GM21529 (cell line): ENCODE measurements at regions not wholly inside any gene's neighbourhood (a gene's known extent, or its start where the extent isn't known, plus 50 kb on each side); places are given as distances from the start of the nearest gene placed in this dataset.
"Not testable (repeated sequence)": the region's sequence is repeated elsewhere in the genome, so short reads cannot be mapped to it uniquely, and the experiment has no call there.

Source experiments
- ATAC-seq: cut with Tn5 transposase; IDR thresholded peaks from one replicate; pipeline ENCODE4 v1.9.1; 2021; ENCODE audit not compliant: unreplicated experiment

DNA sequence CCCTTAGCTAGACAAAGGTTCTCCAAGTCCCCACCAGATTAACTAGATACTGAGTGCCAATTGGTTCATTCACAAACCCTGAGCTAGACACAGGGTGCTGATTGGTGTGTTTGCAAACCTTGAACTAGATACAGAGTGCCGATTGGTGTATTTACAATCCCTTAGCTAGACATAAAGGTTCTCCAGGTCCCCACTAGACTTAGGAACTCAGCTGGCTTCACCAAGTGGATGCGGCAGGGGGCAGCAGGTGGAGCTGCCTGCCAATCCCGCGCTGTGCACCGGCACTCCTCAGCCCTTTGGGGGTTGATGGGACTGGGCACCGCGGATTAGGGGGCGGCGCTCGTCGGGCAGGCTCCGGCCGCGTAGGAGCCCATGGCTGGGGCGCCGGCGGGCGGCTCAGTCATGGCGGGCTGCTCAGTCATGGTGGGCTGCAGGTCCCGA, 157.6 kb downstream of the KLRB1 start:
- ATAC-seq = not testable (repeated sequence)

DNA sequence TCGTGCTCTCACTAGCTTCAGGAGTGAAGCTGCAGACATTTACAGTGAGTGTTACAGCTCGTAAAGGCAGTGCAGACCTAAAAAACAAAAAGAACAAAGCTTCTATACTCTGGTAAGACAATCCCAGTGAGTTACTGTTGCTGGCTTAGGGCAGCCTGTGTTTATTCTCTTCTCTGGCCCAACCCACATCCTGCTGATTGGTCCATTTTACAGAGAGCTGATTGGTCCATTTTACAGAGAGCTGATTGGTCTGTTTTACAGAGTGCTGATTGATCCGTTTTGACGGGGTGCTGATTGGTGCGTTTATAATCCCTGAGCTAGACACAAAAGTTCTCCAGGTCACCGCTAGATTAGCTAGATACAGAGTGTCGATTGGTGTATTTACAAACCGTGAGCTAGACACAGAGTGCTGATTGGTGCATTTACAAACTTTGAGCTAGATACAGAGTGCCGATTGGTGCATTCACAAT, 158.0 kb downstream of the KLRB1 start:
- ATAC-seq = not testable (repeated sequence)

DNA sequence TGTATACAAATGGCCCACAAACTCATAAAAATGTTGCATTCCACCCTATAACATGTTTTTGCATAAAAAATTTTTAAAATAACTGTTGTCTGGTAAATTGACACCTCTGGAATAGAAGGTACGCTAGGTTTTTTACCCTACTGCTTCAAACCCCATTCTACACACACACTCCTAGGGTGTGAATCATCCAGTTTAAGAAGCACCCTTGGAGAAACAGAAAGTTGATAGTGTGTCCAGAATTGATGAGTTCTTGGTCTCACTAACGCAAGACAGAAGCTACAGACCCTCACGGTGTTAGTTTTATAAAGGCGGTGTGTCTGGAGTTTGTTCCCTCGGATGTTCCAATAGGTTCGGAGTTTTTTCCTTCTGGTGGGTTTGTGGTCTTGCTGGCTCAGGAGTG, 158.5 kb downstream of the KLRB1 start:
- no peak for ATAC-seq

DNA sequence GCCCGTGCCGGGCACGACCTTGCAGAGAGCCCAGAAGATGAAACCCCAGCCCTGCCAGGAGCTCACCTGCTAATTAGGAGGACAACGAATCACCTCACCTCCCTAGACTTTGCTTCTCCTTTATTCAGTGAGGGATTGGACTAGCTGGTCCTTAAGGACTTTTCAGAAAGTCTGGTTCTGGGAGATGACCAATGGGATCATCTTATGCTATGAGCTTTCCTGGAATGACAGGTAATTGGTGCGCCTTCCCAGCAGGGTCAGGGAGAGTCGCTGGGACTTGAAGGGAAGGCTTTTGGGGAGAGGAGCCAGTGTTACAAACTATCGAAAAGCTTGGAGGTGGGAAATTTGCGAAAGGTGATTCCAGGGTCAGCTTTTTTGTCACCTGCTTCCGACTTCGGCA, 159.1 kb downstream of the KLRB1 start:
- not testable (repeated sequence) for ATAC-seq

DNA sequence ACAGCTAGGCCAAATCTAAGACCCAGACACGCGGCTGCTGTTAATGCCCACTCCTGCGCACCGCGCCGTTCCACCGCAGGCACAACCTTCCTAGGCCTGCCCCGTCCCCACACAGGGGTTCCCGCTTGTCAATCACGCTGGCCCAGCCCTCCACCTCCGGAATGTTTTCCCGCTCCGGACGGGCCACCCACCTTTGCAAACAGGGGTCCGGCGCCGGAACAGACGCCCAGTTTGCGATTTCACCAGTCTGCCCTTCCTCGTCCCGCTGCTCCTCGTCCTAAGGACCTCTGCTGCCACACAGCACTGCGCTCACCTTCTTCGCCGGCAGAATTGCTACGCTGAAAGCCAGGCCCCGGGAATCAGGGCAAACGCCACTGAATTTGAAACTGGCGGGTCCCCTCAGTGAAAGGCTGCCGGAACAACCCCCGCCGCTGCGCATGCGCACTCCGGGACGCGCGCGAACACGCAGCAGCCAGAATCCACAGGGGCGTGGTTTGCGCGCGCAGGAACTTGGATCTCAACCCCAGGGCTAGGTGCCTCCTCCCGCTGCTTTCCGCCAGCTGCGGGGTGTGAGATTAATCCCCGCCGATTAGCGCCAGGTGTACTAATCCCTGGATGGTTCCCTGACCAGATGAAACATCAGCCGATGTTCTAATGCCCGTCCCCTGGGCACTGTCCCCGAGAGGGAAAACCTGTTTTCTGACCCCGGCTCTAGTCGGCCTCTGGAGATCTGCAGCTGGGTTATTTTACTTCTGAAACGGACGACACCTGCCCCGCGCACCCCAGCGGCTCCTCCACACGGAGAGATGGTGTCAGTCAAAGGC, 159.7 kb downstream of the KLRB1 start:
- peak; percentile 60 for ATAC-seq

DNA sequence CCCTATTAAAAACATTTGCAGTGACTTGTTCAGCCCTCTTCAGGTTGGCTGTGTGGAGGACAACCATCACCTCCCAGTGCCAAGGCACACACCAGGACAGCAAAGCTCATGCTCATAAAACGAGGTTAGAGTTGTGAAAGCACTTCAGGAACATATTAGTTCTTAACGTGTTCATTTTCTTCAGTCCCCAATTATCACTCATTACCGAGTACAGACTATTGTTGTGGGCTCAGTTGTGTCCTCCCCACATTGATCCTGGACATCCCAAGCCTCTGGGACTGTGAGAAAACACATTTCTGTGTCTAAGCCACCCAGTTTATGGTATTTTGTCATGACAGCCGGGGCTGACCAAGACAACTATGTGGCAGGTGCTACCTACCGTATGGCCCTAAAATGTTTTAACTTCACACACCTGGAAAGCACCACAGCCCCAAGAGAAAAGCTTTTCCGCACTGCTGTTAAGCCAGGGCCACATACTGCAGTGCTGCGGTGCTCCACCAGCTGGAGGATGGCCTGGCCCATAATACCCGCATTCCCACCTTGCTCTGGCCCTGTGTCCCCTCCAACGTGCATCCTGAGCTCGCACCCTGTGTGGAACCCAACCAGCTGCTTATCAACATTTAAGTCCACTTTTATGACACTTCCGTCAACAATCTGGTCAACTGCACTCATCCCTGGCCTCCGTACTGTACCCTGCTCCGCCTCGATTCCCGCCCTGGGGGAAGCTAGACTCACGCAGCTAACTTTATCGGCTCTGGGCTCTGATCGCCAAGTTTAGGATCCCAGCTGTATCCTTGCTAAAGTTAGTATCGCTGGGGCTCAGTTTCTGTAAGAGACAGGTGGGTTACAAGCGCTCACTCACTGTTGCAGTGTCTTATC, 160.6 kb downstream of the KLRB1 start:
- peak; percentile 14 for ATAC-seq

DNA sequence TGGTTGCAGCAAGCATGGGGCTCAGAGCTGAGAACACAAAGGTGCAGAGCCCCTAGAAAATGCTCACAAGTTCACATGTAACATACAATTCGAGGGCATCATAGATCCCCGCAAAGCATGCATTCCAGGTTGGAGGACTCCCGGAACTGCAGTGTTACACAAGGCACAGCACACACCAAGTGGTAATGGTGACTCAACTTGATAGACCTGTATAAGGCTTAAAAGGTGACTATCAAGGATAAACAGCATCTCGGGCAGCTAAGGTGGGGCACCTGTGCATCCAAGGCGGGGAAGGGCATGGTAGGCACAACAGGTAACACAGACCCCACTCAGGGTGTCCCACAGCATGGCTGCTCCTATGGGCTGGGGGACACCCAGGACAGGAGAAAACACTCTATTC, 167.3 kb downstream of the KLRB1 start:
- not testable (repeated sequence) for ATAC-seq

DNA sequence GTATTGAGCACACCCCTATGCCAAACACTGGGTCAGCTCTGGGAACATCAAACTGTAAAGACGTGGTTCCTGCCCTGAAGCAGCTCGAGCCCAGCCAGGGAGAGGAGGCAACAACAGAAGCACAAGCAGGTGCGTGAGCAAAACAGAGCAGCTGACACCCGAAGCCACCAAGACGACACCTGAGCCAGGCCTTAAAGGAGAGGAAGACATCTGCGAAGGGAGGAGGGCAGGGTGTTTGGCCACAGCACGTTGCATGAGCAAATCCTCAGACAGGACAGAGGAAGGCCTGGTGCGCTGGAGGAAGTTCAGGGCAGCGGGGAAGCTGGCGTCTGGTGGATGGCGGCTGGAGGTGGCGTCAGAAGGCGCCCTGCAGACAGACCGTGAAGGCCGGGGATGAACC, 172.0 kb downstream of the KLRB1 start:
- ATAC-seq = not testable (repeated sequence)

DNA sequence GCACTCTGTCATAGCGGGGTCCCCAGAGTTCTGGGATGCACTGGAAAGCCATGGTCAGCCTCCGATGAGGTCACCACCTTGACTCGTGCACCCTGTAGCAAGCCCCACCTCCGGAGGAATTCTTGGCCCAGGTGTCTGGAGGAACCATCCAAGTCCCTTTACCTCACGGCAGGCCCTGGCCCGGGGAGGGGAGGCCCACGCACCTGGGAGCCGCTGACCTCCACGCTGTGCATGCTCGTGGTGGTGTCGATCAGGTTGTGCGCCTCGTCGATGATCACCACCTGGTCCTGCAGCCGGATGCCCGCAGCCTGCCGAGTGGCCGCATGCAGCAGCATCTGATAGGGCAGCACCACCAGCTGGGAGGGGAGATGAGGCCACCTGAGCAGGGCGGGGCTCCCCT, 177.3 kb downstream of the KLRB1 start:
- ATAC-seq = not testable (repeated sequence)

DNA sequence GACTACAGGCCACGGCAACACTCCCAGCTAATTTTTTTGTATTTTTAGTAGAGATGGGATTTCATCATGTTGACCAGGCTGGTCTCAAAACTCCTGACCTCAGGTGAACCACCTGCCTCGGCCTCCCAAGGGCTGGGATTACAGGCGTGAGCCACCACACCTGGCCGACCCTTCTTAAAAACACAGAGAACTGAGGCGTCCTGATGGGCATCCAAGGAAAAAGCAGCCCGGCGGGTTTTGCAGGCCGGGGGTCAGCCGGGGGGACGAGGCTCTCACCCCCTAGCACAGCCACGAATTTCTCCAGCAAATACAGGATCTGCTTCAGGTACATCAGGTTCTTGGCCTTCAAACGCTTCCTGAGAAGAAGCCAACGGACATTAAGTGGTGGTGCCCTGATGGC, 178.9 kb downstream of the KLRB1 start:
- not testable (repeated sequence) for ATAC-seq

DNA sequence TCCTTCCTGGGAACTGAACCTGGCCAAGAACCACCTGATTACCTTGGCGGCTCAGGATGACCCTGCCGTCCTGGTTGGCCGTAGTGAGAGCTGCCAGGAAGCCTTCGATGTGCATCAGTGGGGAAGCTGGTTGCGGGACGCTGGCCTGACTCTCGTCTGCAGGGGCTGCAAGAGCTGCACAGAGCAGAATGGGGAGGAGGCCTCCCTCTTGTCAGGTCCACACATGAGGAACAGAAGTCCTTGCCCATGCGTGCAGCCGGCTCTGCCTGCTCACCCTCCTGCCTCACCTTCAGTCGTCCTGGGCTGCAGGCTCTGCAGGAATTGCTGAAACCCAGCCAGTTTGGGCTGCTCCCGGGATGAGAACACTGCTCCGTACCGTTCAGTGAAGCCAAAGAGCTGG, 182.3 kb downstream of the KLRB1 start:
- ATAC-seq = not testable (repeated sequence)

DNA sequence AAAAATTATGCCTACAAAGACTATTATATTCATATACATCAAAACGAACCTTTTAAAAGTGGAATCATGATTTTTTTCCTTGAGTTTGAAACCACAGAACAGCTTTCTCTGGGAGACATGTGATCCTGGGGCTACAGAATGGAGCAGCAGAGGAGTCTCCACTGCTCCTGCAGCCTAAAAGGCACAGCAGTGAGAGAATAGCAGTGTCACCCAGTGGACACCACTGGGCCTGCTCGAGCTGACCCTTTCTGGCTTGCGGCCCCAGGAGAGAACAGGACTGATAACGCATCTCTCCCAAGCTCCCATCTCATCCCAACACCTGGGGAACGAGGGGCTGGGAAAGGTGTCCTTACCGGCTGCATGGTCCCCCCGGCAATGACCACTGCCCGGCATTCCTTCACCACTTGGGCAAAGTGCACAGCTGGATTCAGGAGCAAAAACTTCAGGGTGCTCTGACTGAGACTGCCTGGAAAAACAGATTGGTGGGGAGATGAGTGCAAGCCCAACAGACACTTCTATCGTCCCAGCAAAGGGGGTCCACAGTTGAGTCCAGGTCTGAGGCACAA, 183.5 kb downstream of the KLRB1 start:
- not testable (repeated sequence) for ATAC-seq

DNA sequence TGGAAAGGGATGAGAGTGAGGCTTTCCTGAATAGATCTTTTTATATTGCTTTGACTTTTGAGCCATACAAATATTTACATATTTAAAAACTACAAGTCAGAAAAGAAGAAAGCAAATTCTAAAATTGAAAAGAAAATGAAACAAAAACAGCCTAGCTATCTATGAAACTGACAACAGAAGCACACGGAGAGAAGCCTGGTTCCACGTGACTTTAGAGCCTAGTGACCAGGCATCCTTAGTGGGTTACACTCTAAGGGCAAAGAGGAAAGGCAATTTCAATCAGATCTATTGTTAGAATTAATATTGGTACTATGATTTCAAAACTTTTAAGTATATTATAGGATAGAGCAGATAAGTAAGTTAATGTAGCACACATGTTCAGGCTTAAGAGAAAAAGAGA, 185.0 kb downstream of the KLRB1 start:
- peak; percentile 56 for ATAC-seq

DNA sequence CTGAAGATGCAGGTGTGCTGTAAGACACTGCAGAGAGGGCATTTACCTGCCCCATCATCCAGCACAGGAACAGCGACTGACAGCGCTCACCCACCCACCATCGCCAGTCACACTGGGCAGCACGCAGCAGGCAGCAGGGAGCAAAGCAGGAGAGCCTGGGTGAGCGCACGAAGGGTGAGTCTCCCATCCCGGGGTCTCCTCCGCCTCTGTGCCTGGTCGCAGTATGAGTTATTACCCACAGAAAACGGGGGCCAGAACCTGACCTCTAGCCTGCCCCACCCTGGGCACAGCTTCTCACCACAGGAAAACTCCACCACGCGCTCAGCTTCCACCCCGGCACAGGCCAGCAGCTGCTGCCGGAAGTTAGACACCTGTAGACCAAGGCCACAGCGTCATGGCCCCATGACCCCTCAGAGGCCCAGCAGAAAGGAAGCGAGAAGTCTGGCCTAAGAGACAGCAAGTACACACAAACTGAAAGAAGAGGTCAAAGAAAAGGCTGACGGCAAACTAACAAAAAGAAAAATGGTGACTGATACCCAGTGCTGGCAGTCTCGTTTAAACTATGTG, 186.1 kb downstream of the KLRB1 start:
- ATAC-seq = peak; percentile 80

DNA sequence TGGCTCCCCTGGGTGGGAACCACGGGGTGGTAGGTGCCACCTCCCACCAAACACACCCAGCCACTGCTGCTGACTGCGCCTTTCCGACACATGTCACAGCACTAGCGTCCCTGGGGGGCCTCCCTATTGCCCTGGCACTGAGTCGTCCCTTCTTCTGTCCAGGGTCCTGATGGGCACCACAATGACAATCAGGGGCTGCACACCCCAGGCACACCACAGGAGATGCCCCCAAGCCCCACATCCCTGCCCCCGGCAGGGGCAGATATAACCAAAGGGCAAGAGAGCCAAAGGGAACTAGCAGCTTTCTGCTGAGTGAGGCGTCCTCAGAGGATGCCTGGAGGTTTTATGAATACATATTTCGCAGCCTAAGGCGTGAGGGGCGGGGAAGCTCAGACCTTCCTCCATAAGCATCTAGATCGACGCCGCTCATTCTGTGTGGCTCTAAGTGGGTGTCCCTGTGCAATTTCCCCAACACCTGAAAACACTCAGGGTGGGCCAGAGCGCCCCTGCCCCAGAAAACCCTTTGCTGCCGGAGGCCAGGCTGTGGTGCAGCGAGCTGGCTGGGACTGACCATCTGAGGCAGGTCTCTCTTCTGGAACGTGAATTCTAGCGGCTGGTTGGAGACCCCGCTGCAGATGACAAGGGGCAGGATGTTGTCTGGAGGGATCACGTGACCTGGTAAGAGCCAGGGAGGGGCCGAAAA, 186.7 kb downstream of the KLRB1 start:
- ATAC-seq = not testable (repeated sequence)

DNA sequence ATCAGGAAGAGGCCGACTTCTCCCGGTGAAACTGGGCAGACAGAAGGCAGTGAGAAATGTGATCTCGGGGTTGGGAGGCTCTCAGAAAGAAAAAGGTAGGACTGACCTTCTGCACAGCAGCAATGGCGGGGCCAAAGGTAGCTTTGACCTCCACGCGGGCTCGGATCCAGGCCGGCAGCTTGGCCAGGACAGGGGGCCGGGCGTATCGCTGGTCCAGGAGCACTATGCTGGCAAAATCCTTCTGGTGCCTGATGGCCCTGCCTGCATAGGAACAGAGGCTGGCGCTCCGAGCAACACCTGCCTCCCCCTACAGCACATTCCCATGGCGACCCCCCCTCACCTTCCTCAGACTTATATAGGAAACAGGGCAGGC, 189.1 kb downstream of the KLRB1 start:
- not testable (repeated sequence) for ATAC-seq

DNA sequence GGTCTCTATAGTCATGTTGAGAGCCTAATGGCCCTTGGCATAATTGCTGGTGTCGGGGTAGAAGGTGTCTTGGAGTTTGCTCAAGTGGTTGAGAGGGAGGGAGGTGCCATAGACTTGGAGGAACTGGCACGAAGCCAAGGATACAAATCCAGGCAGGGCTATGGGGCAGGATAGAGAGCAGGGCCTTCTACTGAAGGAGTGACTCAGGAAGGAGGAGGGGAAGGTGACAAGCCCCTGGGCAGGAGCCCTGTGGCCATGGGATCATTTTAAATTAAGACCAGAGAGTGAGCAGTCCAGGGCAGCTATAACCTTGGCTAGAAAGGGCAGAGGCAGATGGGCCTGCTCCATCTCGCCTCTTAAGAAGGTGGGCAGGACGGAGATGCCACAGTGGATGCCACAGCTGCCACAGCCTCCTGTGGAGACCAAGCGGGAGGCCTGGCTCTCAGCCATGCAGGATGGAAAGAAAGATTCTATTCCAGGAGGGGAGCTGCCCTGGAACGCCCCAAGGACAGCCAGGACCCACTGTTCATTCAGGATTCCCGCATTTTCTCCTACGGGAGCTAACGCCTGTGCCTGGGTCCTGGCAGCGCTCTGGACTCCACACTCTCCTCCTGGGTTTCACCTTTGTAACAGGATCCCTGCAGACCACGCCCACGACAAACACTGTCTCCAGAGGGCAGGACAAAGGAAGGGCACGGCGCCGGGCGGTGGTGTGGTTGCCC, 189.6 kb downstream of the KLRB1 start:
- ATAC-seq = not testable (repeated sequence)

DNA sequence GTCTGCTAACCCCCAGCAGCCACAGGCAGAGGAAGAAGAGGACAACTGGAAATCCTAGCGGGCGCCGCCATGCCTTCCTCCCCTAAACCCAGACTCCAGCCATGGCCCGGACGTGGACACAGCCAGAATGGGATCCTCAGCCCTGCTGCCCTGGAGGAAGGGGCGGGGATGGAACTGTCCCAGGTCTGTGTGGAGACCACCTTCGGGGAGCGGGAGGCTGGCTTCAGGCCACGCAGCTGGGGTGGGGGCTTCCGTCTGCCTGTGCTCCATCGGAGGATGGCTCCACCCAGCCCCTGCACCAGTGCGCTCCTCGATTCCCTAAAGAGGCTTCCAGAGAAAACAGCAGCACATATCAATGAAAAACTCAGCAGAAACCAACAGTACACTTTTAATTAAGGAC, 190.4 kb downstream of the KLRB1 start:
- not testable (repeated sequence) for ATAC-seq

DNA sequence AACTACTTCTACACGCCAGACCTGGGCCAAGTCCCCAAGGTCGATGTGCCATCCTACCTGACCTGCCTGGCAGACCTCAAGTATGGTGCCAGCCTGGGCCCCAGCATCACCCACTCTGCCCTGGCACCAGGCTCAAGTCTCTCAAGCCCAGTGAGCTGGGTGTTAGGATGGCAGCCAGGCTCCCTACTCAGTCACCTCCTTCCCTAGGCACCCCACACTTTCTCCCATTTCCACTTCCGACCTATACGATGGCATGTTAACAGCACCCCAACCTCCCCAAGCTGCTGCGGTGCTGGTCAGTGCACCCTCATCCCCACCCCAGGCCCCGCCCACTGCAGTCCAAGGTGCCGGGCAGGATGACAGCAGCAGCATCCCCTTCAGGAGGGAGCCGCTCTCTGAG, 191.4 kb downstream of the KLRB1 start:
- not testable (repeated sequence) for ATAC-seq

DNA sequence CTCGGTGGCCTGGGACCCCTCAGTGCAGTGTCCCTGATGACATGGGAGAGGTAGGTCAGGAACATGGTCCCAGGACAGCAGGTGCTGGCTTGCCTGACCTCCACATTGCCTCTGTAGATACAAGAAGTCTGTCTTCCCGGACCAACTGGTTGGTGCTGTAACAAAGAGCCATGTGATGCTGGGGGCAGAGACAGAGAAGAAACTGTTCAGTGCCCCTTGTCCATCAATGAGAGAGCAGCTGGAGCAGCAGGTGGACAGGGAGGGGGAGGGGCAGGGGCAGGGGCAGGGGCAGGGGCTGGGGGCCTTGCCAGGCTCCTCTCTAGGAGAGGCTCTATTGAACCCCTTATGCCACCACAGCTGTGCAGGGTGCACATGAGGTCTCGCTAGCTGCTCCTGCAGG, 191.8 kb downstream of the KLRB1 start:
- ATAC-seq = not testable (repeated sequence)
